SU-DHL-6 (cell line): ENCODE measurements at regions not wholly inside any gene's neighbourhood (a gene's known extent, or its start where the extent isn't known, plus 50 kb on each side); places are given as distances from the start of the nearest gene placed in this dataset.

Source experiments
- H2AFZ ChIP-seq: fragments of 200-600 bp; sonication (generic); 2 replicates; pipeline ENCODE4 v1.6.1; 2014; ENCODE audit warnings: low read depth, mild to moderate bottlenecking, moderate library complexity, mixed read lengths, antibody characterized with exemption, low read length; ENCODE audit not compliant: severe bottlenecking
- H3F3A ChIP-seq: fragments of 200-600 bp; shearing (Covaris generic); 2 replicates; pipeline ENCODE4 v1.6.0; 2016; ENCODE audit warnings: antibody characterized with exemption, mild to moderate bottlenecking; ENCODE audit not compliant: insufficient read depth
- H3K27ac ChIP-seq: fragments of 200-600 bp; sonication (generic); 2 replicates; pipeline ENCODE4 v1.5.1; 2016; ENCODE audit warnings: low read depth, mild to moderate bottlenecking, low read length, moderate library complexity, mixed read lengths
- H3K27me3 ChIP-seq: fragments of 200-600 bp; sonication (generic), shearing (Covaris generic); 2 replicates; pipeline ENCODE4 v1.6.0; 2014; ENCODE audit warnings: mild to moderate bottlenecking, low read length
- H3K36me3 ChIP-seq: fragments of 200-600 bp; sonication (generic); 2 replicates; pipeline ENCODE4 v1.6.1; 2014; ENCODE audit warnings: mild to moderate bottlenecking, low read length, mixed read lengths
- H3K4me2 ChIP-seq: fragments of 300-600, 200-600 bp; shearing (Covaris generic), sonication (generic); 2 replicates; pipeline ENCODE4 v1.6.0; 2014; ENCODE audit warnings: low read length, low read depth, mild to moderate bottlenecking; ENCODE audit not compliant: poor library complexity, severe bottlenecking
- H3K4me3 ChIP-seq: fragments of 200-600 bp; sonication (generic); 2 replicates; pipeline ENCODE4 v1.5.1; 2014; ENCODE audit warnings: antibody characterized with exemption, low read length, mild to moderate bottlenecking, mixed read lengths; ENCODE audit not compliant: insufficient read depth, poor library complexity, severe bottlenecking
- H3K79me2 ChIP-seq: fragments of 200-600 bp; sonication (generic); 2 replicates; pipeline ENCODE4 v1.6.1; 2014; ENCODE audit warnings: mild to moderate bottlenecking, low read length, moderate library complexity; ENCODE audit not compliant: insufficient read depth
- H3K9ac ChIP-seq: fragments of 200-600 bp; sonication (generic); 2 replicates; pipeline ENCODE4 v1.7.0; 2014; ENCODE audit warnings: mild to moderate bottlenecking, low read length
- H3K9me2 ChIP-seq: fragments of 200-600 bp; sonication (generic); replicated peaks from 2 replicates; pipeline ENCODE4 v1.6.1; 2014; ENCODE audit warnings: low read length; ENCODE audit not compliant: insufficient read depth
- H3K9me3 ChIP-seq: fragments of 200-600 bp; sonication (generic); 2 replicates; pipeline ENCODE4 v1.6.1; 2014; ENCODE audit warnings: low read length, mixed read lengths; ENCODE audit not compliant: insufficient read depth
- H4K20me1 ChIP-seq: fragments of 200-600 bp; sonication (generic); 2 replicates; pipeline ENCODE4 v1.6.1; 2014; ENCODE audit warnings: low read depth, mild to moderate bottlenecking, antibody characterized with exemption, low read length, moderate library complexity, mixed read lengths
- EZH2phosphoT487 ChIP-seq: fragments of 200-600 bp; sonication (generic), shearing (Covaris generic); conservative IDR thresholded peaks from 2 replicates; pipeline ENCODE4 v1.6.1; 2018; ENCODE audit warnings: mild to moderate bottlenecking, antibody characterized with exemption, low read length, moderate library complexity, mixed read lengths
- TF ChIP-seq, protein P1 (sequence below): fragments of 200-600 bp; sonication (generic); IDR thresholded peaks from one replicate; pipeline ENCODE4 v1.5.1; 2017; ENCODE audit warnings: antibody characterized with exemption, mild to moderate bottlenecking, low read length, moderate library complexity; ENCODE audit not compliant: insufficient read depth, poor library complexity, severe bottlenecking

DNA sequence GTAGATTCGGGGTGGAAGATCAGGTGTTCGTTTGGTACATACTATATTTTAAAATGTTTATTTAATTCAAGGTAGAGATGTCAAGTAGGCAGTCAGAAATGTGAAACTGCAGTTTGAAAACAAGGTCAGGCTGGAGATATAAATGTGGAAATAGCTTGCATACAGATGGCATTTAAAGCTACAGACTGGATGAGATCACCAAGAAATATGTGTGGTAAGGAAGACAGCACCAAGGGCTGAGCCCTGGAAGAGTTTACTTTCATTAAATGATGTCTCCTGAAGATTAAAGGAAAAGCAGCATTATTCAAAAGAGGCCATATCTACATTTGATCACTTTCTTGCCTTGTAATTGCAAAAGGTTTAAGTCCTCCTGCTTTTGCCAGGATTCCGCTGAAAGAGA lies 271.3 kb downstream of the PTBP2 start:
- Histone ChIP-seq H3K9me2 (no peaks in the 10 kb centered on the region), H3K4me2 (no peak overlapping the region)

GRCh38 chr1:96995351-96995750 lies 273.8 kb downstream of the PTBP2 start:
- no peak overlapping the region for H3K9ac ChIP-seq
- no peak overlapping the region for H3K27ac ChIP-seq
- TF ChIP-seq, protein P1, sequence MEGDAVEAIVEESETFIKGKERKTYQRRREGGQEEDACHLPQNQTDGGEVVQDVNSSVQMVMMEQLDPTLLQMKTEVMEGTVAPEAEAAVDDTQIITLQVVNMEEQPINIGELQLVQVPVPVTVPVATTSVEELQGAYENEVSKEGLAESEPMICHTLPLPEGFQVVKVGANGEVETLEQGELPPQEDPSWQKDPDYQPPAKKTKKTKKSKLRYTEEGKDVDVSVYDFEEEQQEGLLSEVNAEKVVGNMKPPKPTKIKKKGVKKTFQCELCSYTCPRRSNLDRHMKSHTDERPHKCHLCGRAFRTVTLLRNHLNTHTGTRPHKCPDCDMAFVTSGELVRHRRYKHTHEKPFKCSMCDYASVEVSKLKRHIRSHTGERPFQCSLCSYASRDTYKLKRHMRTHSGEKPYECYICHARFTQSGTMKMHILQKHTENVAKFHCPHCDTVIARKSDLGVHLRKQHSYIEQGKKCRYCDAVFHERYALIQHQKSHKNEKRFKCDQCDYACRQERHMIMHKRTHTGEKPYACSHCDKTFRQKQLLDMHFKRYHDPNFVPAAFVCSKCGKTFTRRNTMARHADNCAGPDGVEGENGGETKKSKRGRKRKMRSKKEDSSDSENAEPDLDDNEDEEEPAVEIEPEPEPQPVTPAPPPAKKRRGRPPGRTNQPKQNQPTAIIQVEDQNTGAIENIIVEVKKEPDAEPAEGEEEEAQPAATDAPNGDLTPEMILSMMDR: no peak
- TF ChIP-seq EZH2phosphoT487: no peak
- H3K79me2 ChIP-seq: no peaks in the 10 kb centered on the region
- no peak overlapping the region for H2AFZ ChIP-seq
- H3F3A ChIP-seq: no peaks in the 10 kb centered on the region
- no peaks in the 10 kb centered on the region for H3K36me3 ChIP-seq
- no peaks in the 10 kb centered on the region for H3K9me3 ChIP-seq
- no peak overlapping the region for H3K4me3 ChIP-seq
- no peaks in the 10 kb centered on the region for H4K20me1 ChIP-seq
- no peaks in the 10 kb centered on the region for H3K27me3 ChIP-seq
- H3K9me2 ChIP-seq: no peaks in the 10 kb centered on the region
- no peak overlapping the region for H3K4me2 ChIP-seq

More for the DNA sequence above, 271.3 kb downstream of the PTBP2 start:
- Histone ChIP-seq H3F3A (no peaks in the 10 kb centered on the region), H3K79me2 (no peaks in the 10 kb centered on the region), H3K9me3 (no peaks in the 10 kb centered on the region), H3K27ac (no peak overlapping the region), H3K9ac (no peak overlapping the region), H4K20me1 (no peaks in the 10 kb centered on the region), H2AFZ (no peak overlapping the region), H3K4me3 (no peak overlapping the region), H3K27me3 (no peaks in the 10 kb centered on the region), H3K36me3 (no peaks in the 10 kb centered on the region)
- TF ChIP-seq EZH2phosphoT487: no peak
- TF ChIP-seq, protein P1: no peak

DNA sequence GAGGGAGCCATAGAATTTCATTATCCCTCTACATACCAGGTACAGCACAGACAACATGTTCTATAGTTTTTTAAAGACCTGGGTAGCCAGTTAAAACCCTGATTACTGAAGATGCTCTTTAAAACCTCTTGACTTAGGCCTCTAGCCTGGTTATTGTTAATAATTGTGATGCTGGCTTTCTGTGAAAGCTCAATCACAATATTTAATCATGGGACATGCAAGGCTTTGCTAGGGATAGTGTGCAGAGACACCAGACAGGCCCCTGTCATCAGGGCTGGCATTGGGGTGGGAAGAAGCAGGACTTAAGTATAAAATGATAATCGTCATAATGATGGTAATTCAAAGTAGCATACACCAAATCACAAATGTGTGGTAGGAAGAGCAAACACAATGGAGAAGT lies 274.4 kb downstream of the PTBP2 start:
- Histone ChIP-seq H2AFZ (no peak overlapping the region), H3K79me2 (no peaks in the 10 kb centered on the region), H3K27ac (no peak overlapping the region), H3K9me2 (no peaks in the 10 kb centered on the region), H4K20me1 (no peaks in the 10 kb centered on the region), H3K9ac (no peak overlapping the region), H3F3A (no peaks in the 10 kb centered on the region), H3K36me3 (no peaks in the 10 kb centered on the region), H3K9me3 (no peaks in the 10 kb centered on the region), H3K27me3 (no peaks in the 10 kb centered on the region), H3K4me2 (no peak overlapping the region), H3K4me3 (no peak overlapping the region)
- TF ChIP-seq, protein P1: no peak
- TF ChIP-seq EZH2phosphoT487: no peak
